WTC11 (cell line): ENCODE measurements at regions not wholly inside any gene's neighbourhood (a gene's known extent, or its start where the extent isn't known, plus 50 kb on each side); places are given as distances from the start of the nearest gene placed in this dataset.

Source experiments
- EMX1 ChIP-seq: fragments of 250-450 bp; sonication (Bioruptor Pico); IDR thresholded peaks from 2 replicates; pipeline ENCODE4 v1.8.0; 2021; ENCODE audit warnings: mild to moderate bottlenecking
- GRHL2 ChIP-seq: fragments of 250-450 bp; sonication (Bioruptor Pico); IDR thresholded peaks from 2 replicates; pipeline ENCODE4 v1.8.0; 2022; ENCODE audit warnings: mild to moderate bottlenecking, moderate library complexity; ENCODE audit not compliant: insufficient replicate concordance, severe bottlenecking
- HMGA2 ChIP-seq: fragments of 250-450 bp; sonication (Bioruptor Pico); IDR thresholded peaks from 2 replicates; pipeline ENCODE4 v1.4.0; 2021; ENCODE audit warnings: mild to moderate bottlenecking, moderate library complexity
- NFE2L1 ChIP-seq: sonication (generic); formaldehyde crosslinking; IDR thresholded peaks from 2 replicates; pipeline ENCODE4 v1.8.1; 2023; ENCODE audit warnings: missing genetic modification reagents
- OVOL2 ChIP-seq: fragments of 250-450 bp; sonication (Bioruptor Pico); IDR thresholded peaks from 2 replicates; pipeline ENCODE4 v1.9.0; 2021; ENCODE audit warnings: mild to moderate bottlenecking, borderline replicate concordance
- PRRX2 ChIP-seq: fragments of 250-450 bp; sonication (Bioruptor Pico); IDR thresholded peaks from 2 replicates; pipeline ENCODE4 v1.8.0; 2021; ENCODE audit warnings: mild to moderate bottlenecking
- RELA ChIP-seq: sonication (generic); formaldehyde crosslinking; IDR thresholded peaks from 2 replicates; pipeline ENCODE4 v1.8.1; 2022; ENCODE audit warnings: missing genetic modification reagents, mild to moderate bottlenecking, borderline replicate concordance
- STAT6 ChIP-seq: sonication (generic); formaldehyde crosslinking; conservative IDR thresholded peaks from 2 replicates; pipeline ENCODE4 v1.8.1; 2023; ENCODE audit warnings: mild to moderate bottlenecking, low read depth, missing genetic modification reagents, moderate library complexity
- USF1 ChIP-seq: sonication (generic); formaldehyde crosslinking; IDR thresholded peaks from 2 replicates; pipeline ENCODE4 v1.8.0; 2022; ENCODE audit warnings: mild to moderate bottlenecking, missing genetic modification reagents
- ZNF121 ChIP-seq: sonication (generic); formaldehyde crosslinking; IDR thresholded peaks from 2 replicates; pipeline ENCODE4 v1.8.0; 2023; ENCODE audit warnings: missing genetic modification reagents
- ZNF416 ChIP-seq: fragments of 250-450 bp; sonication (Bioruptor Pico); IDR thresholded peaks from 2 replicates; pipeline ENCODE4 v1.9.0; 2021; ENCODE audit warnings: mild to moderate bottlenecking, inconsistent platforms
- ZNF532 ChIP-seq: fragments of 250-450 bp; sonication (Bioruptor Pico); IDR thresholded peaks from 2 replicates; pipeline ENCODE4 v1.9.0; 2021; ENCODE audit warnings: mild to moderate bottlenecking, borderline replicate concordance
- ZSCAN18 ChIP-seq: fragments of 250-450 bp; sonication (Bioruptor Pico); IDR thresholded peaks from 2 replicates; pipeline ENCODE4 v2.1.2; 2022; ENCODE audit warnings: mild to moderate bottlenecking, moderate library complexity
- TF ChIP-seq, protein P1 (sequence below): sonication (generic); formaldehyde crosslinking; IDR thresholded peaks from 2 replicates; pipeline ENCODE4 v1.8.1; 2023; ENCODE audit warnings: mild to moderate bottlenecking, missing genetic modification reagents, borderline replicate concordance
- TF ChIP-seq, protein P2 (sequence below): fragments of 250-450 bp; sonication (Bioruptor Pico); conservative IDR thresholded peaks from 2 replicates; pipeline ENCODE4 v1.9.0; 2021; ENCODE audit warnings: mild to moderate bottlenecking

DNA sequence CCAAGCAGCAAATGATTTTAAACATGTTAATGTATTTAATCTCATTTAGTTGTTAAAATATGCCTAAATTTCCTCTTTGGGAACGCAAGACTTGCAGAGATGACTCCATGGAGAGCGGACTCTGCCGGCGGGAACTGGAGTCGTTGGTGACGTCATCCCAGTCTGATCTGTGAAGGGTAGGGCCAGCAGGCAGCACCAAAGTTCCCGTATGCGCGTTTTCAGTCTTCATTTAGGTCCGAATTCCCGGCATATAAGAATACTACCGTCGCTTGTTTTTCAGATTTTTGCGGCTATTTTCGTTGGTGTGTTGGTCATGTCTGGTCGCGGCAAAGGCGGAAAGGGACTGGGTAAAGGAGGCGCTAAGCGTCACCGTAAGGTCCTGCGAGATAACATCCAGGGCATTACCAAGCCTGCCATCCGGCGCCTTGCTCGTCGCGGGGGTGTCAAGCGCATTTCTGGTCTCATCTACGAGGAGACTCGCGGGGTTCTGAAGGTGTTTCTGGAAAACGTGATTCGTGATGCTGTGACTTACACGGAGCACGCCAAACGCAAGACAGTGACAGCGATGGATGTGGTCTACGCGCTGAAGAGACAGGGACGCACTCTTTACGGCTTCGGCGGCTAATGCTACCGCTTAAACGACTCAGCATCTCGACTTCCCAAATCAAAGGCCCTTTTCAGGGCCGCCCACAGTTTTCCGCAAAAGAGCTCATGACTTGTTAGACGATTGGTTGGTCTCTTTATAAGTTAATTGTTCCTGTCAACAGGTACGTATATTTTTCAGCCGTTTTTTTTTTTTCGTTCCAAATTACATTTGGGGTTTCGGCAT lies 117.3 kb downstream of the HFE start (continued):
- peak; percentile 61; the same call in 1 of the 2 replicates for TF ChIP-seq HMGA2 (CRISPR knock-in tag)
- TF ChIP-seq, protein P1, sequence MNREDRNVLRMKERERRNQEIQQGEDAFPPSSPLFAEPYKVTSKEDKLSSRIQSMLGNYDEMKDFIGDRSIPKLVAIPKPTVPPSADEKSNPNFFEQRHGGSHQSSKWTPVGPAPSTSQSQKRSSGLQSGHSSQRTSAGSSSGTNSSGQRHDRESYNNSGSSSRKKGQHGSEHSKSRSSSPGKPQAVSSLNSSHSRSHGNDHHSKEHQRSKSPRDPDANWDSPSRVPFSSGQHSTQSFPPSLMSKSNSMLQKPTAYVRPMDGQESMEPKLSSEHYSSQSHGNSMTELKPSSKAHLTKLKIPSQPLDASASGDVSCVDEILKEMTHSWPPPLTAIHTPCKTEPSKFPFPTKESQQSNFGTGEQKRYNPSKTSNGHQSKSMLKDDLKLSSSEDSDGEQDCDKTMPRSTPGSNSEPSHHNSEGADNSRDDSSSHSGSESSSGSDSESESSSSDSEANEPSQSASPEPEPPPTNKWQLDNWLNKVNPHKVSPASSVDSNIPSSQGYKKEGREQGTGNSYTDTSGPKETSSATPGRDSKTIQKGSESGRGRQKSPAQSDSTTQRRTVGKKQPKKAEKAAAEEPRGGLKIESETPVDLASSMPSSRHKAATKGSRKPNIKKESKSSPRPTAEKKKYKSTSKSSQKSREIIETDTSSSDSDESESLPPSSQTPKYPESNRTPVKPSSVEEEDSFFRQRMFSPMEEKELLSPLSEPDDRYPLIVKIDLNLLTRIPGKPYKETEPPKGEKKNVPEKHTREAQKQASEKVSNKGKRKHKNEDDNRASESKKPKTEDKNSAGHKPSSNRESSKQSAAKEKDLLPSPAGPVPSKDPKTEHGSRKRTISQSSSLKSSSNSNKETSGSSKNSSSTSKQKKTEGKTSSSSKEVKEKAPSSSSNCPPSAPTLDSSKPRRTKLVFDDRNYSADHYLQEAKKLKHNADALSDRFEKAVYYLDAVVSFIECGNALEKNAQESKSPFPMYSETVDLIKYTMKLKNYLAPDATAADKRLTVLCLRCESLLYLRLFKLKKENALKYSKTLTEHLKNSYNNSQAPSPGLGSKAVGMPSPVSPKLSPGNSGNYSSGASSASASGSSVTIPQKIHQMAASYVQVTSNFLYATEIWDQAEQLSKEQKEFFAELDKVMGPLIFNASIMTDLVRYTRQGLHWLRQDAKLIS (CRISPR knock-in tag), result peak; percentile 97; the same call in 1 of the 2 replicates
- TF ChIP-seq, protein P2, sequence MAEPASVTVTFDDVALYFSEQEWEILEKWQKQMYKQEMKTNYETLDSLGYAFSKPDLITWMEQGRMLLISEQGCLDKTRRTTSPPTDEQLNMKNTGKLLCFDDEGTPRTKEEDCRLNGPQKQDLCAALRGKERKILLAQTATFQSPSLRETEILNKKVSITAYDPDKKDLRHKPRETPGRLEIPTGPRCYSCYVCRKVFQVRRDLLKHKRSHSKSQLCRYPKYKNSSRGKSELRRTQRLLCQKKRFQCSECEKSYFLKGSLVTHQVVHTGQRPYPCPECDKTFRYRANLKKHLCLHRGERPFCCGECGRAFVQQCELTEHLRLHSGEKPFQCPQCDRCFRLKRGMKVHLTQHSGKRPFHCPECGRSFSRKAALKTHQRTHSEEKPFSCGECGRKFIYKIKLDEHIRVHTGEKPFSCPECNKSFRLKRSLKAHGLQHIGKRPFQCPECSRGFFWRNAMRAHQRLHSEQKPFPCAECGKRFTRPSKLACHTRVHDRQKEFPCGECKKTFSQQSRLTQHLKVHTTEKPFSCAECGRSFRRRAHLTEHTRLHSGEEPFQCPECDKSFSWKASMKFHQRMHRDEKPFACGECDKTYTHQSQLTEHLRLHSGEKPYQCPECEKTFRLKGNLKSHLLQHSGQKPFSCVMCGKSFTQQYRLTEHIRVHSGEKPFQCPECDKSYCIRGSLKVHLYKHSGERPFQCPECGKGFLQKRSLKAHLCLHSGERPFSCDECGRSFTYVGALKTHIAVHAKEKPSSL, result peak; percentile 72; the same call in 1 of the 2 replicates
- no peak for TF ChIP-seq RELA (CRISPR knock-in tag)
- 0 out of 2 replicates have a peak, but pooled peaks have one; percentile 3 for TF ChIP-seq ZSCAN18 (CRISPR knock-in tag)
- TF ChIP-seq USF1 (CRISPR knock-in tag), result no peak
- peak; percentile 91 for TF ChIP-seq ZNF532 (CRISPR knock-in tag)
- TF ChIP-seq PRRX2 (CRISPR knock-in tag), result 0 out of 2 replicates have a peak, but pooled peaks have one; percentile 86
- TF ChIP-seq STAT6 (CRISPR knock-in tag), result no peak
- TF ChIP-seq ZNF121 (CRISPR knock-in tag), result no peak
- no peak for TF ChIP-seq OVOL2 (CRISPR knock-in tag)
- TF ChIP-seq NFE2L1 (CRISPR knock-in tag), result 0 out of 2 replicates have a peak, but pooled peaks have one; percentile 37
- no peak for TF ChIP-seq EMX1
- peak; percentile 94 for TF ChIP-seq ZNF416 (CRISPR knock-in tag)
- no peak for TF ChIP-seq GRHL2 (CRISPR knock-in tag)
- TF ChIP-seq, all 79 proteins: peak for 32
